Cardiac septum (tissue), 1 donor: ENCODE measurements at regions not wholly inside any gene's neighbourhood (a gene's known extent, or its start where the extent isn't known, plus 50 kb on each side); places are given as distances from the start of the nearest gene placed in this dataset.

ENCODE experiments used
- DNase-seq: peaks from one replicate; pipeline ENCODE4 v3.0.0-alpha.2; 2020; ENCODE audit warnings: low spot score
- intact Hi-C: fragments of 100-400 bp; cut with DNase I; formaldehyde crosslinking; loops from one replicate; pipeline ENCODE4 v1.14.0; 2022
- donor health status: DM: no; HTN: no; CAD: no.

DNA sequence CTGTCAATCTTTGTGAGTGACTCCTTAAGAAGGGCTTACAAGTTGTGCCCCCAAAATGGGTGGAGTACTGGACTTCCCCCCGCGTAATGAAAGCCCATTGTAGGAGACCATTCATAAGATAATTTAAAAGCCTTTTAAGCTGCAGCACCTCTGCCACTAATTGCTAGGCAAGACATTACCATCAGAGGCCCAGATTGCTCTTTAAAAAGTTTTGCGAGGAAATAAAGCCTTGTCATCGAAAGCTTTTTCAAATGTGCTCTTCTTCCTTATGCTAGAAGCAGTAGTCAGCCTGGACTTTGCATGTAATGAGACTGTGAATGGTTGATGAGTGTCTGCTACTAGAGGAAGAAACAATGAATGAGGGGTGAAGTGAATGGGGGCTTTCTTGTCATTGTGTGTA is 345.3 kb upstream of the CDH2 start:
- intact Hi-C loops: no loop called here
- DNase-seq: no peak

- intact Hi-C loops: no loop called here
- DNase-seq: no peak
Observed at GRCh38 chr18:28519997-28520396, 343.1 kb upstream of the CDH2 start.

DNA sequence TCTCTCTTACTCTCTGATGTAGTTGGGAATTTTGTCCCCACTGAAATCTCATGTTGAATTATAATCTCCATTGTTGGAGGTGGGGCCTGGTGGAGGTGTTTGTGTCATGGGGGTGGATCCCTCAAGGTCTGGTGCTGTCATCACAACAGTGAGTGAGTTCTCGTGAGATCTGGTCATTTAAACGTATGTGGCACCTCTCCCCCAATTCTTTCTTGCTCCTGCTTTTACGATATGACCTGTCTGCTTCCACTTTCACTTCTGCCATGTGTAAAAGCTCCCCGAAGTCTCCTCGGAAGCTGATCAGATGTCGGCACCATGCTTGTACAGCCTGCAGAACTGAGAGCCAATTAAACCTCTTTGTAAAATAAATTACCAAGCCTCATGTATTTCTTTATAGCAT is 337.8 kb upstream of the CDH2 start:
- DNase-seq: no peak
- intact Hi-C loops: no loop called here

- no peak for DNase-seq
- intact Hi-C loops: no loop called here
Observed at GRCh38 chr18:28512357-28512756, 335.4 kb upstream of the CDH2 start.

DNA sequence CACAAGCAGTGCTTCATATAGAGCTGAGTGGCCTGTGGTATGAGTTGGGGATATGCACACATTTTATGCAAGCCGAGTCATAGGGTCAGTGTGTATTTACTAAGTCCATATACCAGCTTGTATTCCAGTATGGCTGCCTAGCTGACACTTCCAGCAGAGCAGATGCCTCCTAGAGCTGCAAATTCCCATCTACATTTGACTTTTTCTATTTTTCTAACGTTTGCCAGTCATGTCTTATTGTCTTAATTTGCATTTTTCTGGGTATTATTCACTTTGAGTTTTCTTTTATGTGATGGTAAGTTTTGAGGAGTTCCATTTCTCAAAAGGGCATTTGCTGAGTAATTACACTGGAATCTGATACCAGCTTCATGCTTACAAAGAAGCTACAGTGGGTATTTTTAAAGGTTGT is 334.5 kb upstream of the CDH2 start:
- DNase-seq: no peak
- intact Hi-C loops: no loop called here

DNA sequence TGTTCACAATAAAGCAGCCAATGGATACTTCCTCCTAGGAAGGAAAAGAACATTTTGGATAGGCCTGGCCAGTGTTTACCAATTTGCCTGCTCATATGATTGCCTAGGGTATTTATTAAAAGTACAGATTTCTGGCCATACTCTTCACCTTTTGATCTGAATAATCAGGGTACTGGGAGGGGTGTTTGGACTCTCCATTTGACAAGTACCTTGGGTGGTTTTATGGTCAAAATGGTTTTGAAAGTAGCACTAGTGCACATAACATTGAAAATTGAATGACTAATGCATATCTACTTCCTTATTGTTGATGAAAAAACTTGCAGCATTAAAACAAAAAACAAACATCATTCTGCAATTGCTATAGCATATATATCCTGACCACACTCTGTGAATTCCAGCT is 333.3 kb upstream of the CDH2 start:
- intact Hi-C loops: no loop called here
- DNase-seq: no peak

DNA sequence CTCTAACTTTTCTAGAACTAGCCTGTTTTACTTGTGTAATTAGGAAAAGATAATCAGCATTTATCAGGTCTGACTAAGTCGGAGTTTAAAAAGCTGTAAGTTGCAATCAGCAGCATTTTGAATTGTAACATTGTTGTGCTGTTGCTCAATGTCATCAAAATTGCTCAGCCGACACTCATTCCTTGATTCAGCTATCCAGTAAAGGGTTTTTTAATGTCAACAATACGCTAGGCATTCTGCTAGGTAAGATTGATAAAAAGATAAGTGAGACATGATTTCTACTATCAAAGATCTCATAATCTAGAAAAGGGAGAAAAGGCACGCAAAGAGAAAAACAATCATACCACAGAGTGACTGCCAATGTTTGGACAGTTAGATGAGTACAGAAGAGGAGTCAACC is 327.1 kb upstream of the CDH2 start:
- intact Hi-C loops: no loop called here
- DNase-seq: no peak

DNA sequence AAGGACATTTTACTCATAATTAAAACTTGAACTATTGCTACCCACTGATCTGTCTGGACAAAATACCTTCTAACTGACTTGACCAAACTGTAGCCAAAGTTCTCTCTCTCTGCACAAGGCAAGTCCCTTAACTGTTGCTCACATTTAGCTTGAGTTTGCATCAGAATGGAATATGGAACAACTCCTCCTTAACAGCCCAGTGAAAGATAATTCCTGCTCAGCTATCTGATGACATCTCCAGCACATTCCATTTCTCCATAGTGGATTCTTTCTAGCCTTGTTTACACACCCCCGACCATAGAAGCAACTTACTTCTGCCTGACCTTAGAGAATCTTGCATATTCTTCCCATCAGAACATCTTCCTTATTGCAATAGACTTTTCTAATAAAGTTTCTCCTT is 317.2 kb upstream of the CDH2 start:
- intact Hi-C loops: no loop called here

DNA sequence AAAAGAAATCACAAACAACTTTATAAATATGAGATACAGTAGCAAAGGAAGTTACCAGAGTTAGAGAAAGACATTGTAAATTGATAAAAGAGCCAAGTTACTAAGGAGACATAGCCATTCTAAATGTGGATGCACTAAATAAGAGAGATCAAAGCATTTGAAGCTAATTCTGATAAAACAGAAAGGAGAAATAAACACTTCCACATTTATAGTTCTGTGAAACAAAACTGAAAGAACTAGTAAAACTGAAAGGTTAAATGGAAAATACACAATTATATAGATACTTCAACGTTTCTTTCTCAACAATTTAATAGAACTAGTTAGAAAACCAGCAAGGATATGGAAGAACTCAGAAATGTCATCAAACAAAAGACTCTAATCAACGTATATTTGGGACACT is 309.0 kb upstream of the CDH2 start:
- intact Hi-C loops: no loop called here

More for the DNA sequence above, 317.2 kb upstream of the CDH2 start:
- no peak for DNase-seq

DNA sequence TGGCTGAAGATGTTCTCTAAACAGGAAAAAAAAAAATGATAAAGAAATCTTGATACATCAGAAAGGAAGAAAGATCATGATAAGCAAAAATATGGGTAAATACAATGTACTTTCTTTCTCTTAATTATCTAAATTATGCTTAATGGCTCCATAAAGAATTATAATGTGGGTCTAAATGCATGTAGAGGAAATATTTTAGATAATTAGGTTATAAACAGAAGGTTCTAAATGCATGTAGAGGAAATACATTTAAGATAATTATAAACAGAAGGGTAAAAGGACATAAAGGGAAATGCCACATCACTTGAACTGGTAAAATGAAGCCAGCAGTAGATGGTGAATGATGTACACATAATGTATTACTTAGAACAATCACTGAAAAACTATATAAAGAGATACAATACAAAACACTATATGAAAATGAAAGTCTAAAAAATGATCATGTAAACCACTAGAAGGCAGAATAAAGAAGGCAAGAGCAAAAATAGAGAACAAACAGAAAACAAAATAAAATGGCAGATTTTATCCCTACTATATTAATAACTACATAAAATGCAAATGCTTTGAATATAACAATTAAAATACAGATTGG is 308.4 kb upstream of the CDH2 start:
- no peak for DNase-seq
- intact Hi-C loops: no loop called here

More for the DNA sequence above, 309.0 kb upstream of the CDH2 start:
- no peak for DNase-seq

- intact Hi-C loops: no loop called here
- DNase-seq: no peak
Observed at GRCh38 chr18:28478531-28478930, 301.6 kb upstream of the CDH2 start.

DNA sequence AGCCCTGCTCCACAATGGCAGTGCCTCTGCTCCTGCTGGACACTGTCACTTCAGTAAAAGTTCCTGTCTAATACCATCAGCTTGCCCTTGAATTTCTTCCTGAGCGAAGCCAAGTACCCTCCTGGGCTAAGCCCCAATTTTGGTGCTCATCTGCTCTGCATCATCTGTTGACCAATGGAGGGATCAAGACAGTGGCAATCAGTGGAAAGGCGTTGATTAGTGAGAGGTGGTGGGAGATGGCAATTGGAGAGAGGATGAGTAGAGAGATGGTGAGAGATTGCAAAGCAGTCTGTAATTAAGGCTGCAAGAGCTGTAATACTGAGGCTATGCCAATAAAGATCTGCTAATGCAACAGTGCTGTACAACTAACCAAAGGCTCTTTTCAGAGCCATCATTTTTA is 299.4 kb upstream of the CDH2 start:
- no peak for DNase-seq
- intact Hi-C loops: no loop called here

- intact Hi-C loops: no loop called here
- DNase-seq: no peak
Observed at GRCh38 chr18:28469946-28470345, 293.0 kb upstream of the CDH2 start.

DNA sequence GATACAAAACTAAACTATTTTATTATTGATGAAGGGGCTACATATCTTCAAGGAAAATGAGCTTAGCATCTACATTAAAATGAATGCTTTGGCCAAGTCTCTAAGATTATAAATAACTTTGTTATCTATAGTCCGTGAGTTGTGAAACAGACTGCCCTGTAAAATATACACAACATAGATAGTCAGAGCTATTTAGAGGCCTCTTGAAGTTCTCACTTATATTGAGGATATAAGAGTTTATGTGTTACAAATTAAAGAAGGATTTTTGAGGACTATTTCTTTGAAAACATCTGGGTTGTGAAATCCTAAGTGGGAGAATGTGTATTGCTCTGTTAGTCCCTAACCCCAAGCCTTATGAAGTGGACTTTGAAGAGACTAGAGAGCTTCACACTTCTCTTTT is 292.0 kb upstream of the CDH2 start:
- intact Hi-C loops: no loop called here
- DNase-seq: no peak

DNA sequence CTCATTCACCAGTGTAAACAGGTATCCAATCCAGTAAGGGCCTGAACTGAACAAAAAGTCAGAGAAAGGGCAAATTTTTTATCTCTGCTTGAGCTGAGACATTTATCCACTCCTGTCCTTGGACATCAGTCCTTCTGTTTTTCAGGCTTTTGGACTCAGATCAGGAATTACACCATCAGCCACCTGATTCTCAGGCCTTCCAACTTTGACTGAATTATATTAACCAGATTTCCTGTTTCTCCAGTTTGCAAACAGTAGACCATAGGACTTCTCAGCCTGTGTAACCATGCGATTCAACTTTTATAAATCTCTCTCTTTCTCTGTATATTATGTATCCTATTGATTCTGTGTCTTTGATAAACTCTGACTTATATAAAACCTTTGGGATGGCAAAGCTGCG is 289.3 kb upstream of the CDH2 start:
- intact Hi-C loops: no loop called here
- DNase-seq: no peak

DNA sequence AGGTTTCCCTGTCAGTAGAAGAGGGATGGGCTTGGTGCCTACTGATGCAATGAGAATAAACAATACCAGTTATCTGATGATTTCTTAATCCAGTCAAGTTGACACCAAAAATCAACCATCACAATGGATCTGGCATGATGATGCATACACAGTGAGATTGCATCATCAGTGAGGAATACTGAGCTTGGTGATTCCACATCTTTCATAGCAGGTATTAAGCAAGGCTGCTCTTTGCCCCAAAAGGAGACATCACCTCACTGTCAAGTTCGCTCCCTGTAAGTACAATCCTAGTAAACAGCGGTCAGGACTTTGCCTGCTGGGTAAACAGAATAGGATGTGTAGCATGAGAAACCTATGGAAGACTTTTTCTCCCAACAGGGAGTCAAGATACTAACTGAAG is 282.7 kb upstream of the CDH2 start:
- no peak for DNase-seq
- intact Hi-C loops: no loop called here

DNA sequence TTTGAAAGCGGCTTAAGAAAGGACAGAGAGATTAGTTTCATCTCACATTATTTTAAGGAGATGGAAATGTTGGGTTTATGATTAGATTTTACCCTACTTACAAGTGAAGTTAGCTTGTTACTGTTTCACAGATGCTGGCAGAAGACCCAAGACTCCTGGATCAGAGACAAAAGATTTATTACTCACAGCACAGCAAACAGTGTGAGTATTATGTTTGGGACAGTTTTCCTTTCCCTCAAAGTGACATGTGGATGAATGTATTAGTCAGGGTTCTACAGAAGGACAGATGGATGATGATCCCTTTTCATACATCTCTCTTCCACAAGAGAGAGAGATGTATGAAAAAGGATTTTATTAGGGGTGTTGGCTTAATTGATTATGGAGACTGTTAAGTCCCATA is 281.8 kb upstream of the CDH2 start:
- no peak for DNase-seq
- intact Hi-C loops: no loop called here

GRCh38 chr18:28457784-28458183 is 280.9 kb upstream of the CDH2 start:
- intact Hi-C loops: no loop called here

DNA sequence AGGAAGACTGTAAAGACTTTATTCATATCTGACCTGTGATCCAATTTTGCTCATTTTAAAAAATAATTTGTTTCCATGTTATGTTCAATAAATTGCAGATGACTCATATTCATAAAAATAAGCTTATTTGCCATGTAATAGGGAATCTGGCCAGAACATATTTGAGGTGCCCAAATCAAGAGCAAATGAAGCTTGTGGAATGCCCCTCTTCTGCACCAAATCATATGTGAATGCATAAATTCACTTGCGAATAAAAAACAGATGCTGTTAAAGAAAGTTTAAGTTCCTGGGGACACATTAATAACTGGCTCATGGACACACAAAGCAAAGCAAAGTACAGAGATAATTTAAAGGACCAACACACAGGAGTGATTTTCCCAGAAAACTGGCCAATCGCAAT is 279.0 kb upstream of the CDH2 start:
- intact Hi-C loops: no loop called here
- DNase-seq: no peak

More at GRCh38 chr18:28457784-28458183, 280.9 kb upstream of the CDH2 start:
- DNase-seq: no peak

- intact Hi-C loops: no loop called here
- no peak for DNase-seq
Observed at GRCh38 chr18:28439870-28440269, 262.9 kb upstream of the CDH2 start.

DNA sequence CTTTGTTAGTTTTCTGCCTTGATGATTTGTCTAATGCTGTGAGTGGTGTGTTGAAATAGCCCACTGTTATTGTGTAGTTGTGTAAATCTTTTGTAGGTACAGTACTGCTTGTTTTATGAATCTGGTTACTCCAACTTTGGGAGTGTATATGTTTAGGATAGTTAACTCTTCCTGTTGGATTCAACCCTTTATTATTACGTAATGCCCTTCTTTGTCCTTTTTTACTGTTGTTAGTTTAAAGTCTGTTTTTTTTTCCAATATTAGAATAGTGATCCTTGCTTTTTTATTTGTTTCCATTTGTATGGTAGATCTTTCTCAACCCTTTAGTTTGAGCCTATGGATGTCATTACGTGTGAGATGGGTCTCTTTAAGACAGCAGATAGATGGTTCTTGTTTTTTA is 261.5 kb upstream of the CDH2 start:
- no peak for DNase-seq
- intact Hi-C loops: no loop called here

DNA sequence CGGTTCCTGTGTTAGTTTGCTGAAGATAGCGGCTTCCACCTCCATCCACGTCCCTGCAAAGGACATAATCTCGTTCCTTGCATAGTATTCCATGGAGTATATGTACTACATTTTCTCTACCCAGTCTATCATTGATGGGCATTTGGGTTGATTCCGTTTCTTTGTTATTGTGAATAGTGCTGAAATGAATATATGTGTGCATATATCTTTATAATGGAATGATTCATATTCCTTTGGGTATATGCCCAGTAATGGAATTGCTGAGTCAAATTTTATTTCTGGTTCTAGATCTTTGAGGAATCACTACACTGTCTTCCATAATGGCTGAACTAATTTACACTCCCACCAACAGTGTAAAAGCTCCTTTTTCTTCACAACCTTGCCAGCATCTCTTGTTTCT is 255.4 kb upstream of the CDH2 start:
- intact Hi-C loops: no loop called here
- no peak for DNase-seq
